ENCODE measurements at regions not wholly inside any gene's neighbourhood (a gene's known extent, or its start where the extent isn't known, plus 50 kb on each side); places are given as distances from the start of the nearest gene placed in this dataset.
"Not testable (repeated sequence)": the region's sequence is repeated elsewhere in the genome, so short reads cannot be mapped to it uniquely, and the experiment has no call there.

DNA sequence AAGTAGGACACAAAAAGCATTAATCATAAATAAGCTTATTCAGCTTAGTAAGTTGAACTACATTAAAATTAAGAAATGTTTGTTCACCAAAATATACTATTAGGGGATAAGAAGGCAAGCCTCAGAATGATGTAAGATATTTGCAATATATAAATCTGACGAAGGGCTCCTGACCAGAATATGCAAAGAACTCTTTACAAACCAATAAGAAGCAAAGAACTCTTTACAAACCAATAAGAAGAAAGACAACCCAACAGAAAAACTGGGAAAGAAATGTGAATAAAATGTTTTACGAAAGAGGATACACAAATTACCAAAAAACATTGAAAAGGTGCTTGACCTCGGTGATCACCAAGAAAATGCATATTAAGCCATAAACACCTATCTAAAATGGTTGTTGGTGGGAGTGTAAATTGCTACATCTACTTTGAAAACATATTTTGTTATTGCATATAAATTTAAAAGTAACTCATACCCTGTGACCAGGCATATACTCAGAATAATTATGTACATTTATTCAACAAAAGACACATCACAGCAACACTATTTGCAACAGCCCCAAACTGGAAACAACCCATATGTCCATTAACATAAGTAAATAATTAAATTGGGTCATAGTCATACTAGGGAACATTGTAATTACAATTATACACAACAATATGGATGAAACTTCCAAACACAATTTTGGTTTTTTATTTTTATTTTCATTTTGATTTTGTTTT is 83.3 kb upstream of the CTBP2 start:
- no peak for DNase-seq (ENCODE audit: low read depth in 2 of 2)

DNA sequence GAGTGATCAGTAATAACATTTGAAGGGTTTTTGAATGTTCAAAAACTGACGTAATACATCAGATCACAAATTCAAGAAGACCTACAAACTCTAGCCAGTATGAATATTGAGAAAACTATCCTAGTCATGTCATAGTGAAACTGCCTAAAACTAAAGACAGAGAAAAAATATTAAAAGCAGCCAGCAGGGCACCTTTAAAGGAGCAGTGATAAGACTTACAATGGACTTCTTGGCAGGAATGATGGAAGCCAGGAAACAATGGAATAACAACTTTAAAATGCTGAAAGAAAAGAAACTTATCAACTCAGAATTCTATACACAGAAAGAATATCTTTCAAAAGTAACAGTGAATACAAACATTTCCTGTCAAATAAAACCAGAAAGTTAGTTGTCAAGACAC is 78.3 kb upstream of the CTBP2 start:
- DNase-seq (ENCODE audit: low read depth in 2 of 2): no peak

GRCh38 chr10:125236091-125236490 is 75.7 kb upstream of the CTBP2 start:
- no peak for DNase-seq (ENCODE audit: low read depth in 2 of 2)

- no peak for DNase-seq (ENCODE audit: low read depth in 2 of 2)
Observed at GRCh38 chr10:125235093-125236069, 75.0 kb upstream of the CTBP2 start.

- DNase-seq (ENCODE audit: low read depth in 2 of 2): not testable (repeated sequence)
Observed at GRCh38 chr10:125234576-125234975, 74.2 kb upstream of the CTBP2 start.

- no peak for DNase-seq (ENCODE audit: low read depth in 2 of 2)
Observed at GRCh38 chr10:125233726-125234125, 73.4 kb upstream of the CTBP2 start.

GRCh38 chr10:125232841-125233240 is 72.5 kb upstream of the CTBP2 start:
- no peak for DNase-seq (ENCODE audit: low read depth in 2 of 2)

DNA sequence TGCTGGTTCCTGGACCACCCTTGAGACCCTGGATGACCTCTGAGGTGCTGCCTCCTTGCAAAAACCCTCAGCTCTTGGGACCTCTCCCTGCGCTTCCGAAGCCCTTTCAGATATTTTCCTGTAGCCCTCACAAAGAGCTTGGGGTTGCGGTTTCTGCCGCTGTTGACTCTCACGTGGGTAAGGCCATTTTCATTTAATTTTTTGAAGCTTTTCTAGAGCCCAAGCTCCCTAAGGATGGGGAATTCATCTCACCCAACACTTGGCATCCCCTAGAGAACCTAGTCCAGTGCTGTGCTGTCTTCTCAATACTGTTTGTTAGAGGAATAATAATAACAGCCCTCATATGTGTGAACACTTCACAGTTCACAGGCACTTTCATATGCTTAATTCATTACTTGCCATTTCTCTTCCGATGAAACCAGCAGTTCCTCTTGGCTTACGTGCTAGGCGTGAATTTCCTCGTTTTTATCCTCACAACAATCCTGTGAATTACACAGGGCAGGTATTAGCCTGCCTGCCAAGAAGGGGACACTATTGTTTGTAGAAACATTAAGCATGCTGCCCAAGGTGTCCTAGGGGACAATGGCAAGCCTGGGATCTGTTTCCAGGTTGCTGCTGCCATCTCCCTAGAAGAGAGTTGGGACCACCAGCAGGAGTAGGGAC is 71.6 kb upstream of the CTBP2 start:
- DNase-seq (ENCODE audit: low read depth in 2 of 2): no peak

DNA sequence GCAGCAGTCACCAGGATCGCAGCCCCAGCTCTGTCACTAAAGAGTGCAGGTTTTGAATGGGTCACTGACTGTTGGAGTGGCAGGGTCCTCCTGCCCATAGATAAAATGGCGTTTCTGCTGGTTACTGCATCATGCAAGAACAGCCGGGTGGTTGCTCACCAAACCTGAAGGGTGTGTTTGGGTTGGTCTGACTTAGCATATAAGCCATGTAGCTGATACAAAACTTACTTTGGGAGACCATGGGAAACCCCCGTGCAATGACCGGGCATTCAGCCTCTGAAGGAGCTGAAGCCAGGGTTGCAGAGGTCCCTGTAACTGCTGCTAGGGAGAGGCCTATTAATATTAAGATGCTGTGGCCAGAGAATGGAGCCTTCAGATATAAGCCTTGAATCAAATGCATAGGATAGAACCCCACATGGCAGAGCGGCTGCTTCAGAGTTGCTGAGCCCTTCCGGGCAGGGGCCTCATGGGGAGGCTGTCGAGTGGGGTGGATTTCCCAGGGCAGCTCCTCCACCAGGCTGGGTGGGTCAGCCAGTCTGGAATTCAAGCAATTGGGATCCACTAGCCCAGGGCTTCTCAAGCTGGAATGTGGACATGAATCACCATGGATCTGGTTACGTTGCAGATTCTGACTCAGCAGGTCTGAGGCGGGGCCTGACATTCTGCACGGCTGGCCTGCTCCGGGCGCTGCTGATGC is 70.9 kb upstream of the CTBP2 start:
- no peak for DNase-seq (ENCODE audit: low read depth in 2 of 2)

GRCh38 chr10:125230251-125230650 is 69.9 kb upstream of the CTBP2 start:
- no peak for DNase-seq (ENCODE audit: low read depth in 2 of 2)

DNA sequence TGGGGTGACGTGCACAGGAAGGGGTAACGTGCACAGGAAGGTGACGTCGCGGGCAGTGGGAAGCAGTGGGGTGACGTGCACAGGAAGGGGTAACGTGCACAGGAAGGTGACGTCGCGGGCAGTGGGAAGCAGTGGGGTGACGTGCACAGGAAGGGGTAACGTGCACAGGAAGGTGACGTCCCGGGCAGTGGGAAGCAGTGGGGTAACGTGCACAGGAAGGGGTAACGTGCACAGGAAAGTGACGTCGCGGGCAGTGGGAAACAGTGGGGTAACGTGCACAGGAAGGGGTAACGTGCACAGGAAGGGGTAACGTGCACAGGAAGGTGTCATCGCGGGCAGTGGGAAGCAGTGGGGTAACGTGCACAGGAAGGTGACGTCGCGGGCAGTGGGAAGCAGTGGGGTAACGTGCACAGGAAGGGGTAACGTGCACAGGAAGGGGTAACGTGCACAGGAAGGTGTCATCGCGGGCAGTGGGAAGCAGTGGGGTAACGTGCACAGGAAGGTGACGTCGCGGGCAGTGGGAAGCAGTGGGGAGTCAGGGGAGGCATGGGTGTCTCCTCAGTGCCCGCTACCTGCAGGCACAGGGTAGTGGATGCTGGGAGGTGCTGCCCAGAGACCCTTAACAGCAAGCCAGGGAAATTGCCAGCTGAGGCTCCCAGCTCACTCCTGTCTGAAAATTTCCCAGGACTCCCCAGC is 68.0 kb upstream of the CTBP2 start:
- DNase-seq (ENCODE audit: low read depth in 2 of 2): not testable (repeated sequence)

- no peak for DNase-seq (ENCODE audit: low read depth in 2 of 2)
Observed at GRCh38 chr10:125227546-125227945, 67.2 kb upstream of the CTBP2 start.

DNA sequence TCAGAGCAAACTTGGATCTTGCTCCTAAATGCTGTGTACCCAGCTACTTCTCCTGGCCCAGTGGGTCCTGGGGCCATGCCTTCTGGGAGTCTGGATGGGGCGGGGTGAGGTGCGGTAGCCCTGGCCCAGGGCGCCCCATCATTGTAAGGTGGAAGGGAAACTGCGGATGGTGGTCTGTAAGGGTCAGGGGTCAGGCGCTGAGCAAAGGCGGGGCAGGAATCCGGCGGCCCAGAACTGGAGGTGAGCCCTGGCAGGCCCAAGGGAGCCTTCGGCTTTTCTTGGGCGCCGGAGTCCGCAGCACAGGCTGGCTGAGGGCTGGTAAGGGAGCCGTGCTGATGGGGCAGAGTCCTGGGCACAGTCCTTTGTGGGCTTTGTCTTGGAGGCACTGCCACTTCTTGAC is 66.5 kb upstream of the CTBP2 start:
- no peak for DNase-seq (ENCODE audit: low read depth in 2 of 2)

GRCh38 chr10:125226005-125226404 is 65.6 kb upstream of the CTBP2 start:
- no peak for DNase-seq (ENCODE audit: low read depth in 2 of 2)

GRCh38 chr10:125225051-125225450 is 64.7 kb upstream of the CTBP2 start:
- DNase-seq (ENCODE audit: low read depth in 2 of 2): no peak

DNA sequence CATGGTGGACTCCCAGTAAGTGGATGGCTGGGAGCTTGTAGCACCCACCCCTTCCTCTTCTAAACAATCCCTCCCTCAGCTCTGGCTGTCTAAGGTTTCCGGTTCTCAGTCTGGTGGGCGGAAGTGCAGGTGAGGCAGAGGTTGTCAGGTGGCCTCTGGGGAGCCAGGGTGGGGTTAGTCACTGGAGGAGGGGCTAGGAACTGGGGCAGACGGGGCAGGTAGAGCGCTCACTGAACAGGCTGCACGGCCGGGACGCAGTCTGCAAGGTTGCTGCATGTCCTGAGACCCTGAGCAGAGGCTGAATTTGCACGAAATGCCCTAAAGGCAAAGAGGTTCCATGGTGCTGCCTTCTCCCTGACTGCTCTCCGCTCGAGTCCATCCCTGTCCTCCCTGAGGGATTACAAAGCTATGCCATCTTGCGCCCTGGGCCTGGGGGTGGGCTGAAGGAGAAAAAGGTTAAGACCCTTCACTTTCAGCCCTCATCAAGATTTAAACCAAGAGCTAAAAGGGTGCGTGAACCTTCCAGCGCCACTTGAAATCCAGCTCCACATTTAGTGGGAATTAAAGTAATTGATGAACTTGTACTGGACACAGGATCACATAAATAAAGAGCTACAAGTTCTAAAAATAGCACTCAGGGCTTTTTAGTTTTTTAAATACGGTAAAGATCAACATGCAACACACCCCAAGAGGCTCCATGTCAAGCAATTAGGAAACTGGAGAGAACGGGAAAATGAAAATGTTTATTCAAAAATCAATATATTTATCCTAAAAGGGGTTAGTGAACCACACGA is 62.3 kb upstream of the CTBP2 start:
- no peak for DNase-seq (ENCODE audit: low read depth in 2 of 2)

DNA sequence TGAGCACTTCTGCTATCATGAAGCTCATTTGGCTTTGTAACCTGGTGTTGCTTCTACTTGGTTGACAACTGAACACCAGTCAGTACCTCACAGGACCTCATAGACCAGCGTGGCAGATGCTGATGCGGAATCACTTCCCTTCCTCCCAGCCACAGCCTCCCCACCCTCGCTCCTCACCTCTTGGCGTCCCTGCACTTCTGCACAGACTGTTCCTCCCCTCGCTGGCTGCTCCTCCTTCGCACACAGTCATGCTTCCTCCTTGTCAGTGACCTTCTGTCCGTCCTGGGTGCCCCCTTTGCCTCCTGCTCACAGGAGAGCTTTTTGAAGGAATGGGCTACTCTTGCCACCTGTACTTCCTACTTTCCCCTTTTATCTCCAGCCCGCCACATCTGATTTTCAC is 61.4 kb upstream of the CTBP2 start:
- no peak for DNase-seq (ENCODE audit: low read depth in 2 of 2)

- DNase-seq (ENCODE audit: low read depth in 2 of 2): no peak
Observed at GRCh38 chr10:125219776-125220175, 59.4 kb upstream of the CTBP2 start.

GRCh38 chr10:125218967-125219366 is 58.6 kb upstream of the CTBP2 start:
- DNase-seq (ENCODE audit: low read depth in 2 of 2): no peak

DNA sequence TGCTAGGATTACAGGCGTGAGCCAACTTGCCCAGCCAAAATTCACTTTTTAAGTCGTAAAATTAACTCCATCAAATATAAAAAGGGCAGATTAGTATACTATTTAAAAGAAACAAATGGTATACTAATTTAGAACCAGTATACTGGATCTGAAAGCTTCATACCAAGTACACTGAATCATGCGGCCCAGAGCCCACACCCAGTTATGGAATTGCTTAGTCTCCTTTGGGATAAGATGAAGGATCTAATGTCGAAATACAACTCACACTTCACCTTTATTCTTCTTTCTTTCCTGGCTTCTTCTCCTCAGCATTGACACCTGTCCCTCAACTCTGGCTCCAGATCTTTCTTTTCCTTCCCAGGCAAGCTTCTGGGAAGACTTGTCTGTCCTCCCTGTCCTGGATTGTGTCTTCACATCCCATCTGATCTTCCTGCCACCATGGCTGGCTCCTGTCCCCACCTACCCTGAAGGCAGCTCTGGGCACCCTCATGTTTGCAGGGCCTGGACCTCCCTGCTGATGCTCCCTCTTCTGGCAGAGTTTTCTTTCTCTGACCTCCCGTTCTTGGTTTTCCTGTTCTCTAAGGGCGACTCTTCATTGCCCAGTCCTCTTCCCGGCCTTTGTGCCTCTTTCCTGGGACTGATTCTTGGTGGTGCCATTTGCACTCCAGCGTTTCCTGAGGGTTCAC is 57.8 kb upstream of the CTBP2 start:
- no peak for DNase-seq (ENCODE audit: low read depth in 2 of 2)
